ENCODE measurements at regions not wholly inside any gene's neighbourhood (a gene's known extent, or its start where the extent isn't known, plus 50 kb on each side); places are given as distances from the start of the nearest gene placed in this dataset.

DNA sequence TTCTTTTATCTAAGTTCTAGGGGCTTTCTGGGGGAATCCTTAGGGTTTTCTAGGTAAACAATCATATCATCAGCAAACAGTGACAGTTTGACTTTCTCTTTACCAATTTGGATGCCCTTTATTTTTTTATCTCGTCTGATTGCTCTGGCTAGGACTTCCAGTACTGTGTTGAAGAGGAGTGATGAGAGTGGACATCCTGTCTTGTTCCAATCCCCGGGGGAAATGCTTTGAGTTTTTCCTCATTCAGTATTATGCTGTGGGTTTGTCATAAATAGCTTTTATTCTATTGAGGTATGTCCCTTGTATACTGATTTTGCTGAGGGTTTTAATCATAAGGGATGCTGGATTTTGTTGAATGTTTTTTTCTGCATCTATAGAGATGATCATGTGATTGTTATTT, 549.5 kb downstream of the EPHA4 start:
- TF ChIP-seq CTCF (IDR thresholded peaks at IDR 0.05): no peak
- TF ChIP-seq POLR2A (IDR thresholded peaks at IDR 0.05): no peak

Measured in body of pancreas (tissue), 4 donors.